GM18873 (cell line): ENCODE measurements at regions not wholly inside any gene's neighbourhood (a gene's known extent, or its start where the extent isn't known, plus 50 kb on each side); places are given as distances from the start of the nearest gene placed in this dataset.
"Not testable (repeated sequence)": the region's sequence is repeated elsewhere in the genome, so short reads cannot be mapped to it uniquely, and the experiment has no call there.

ENCODE experiments used
- ATAC-seq: cut with Tn5 transposase; IDR thresholded peaks from one replicate; pipeline ENCODE4 v1.9.1; 2021; ENCODE audit warnings: mild to moderate bottlenecking, moderate library complexity, moderate number of reproducible peaks; ENCODE audit not compliant: unreplicated experiment, low FRiP score

DNA sequence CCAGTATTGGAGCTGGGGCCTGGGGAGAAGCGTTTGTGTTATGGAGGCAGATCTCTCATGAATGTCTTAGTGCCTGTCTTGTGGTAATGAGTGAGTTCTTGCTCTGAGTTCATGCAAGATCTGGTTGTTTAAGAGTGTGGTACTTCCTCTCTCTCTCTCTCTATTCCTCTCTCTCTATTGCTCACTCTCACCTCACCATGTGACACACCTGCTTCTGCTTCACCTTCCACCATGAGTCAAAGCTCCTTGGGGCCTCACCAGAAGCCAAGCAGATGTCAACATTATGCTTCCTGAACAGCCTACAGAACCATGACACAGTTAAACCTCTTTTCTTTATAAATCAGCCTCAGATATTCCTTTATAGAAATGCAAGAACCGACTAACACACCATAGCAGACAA lies 242.7 kb upstream of the ADRA1B start:
- no peak for ATAC-seq

DNA sequence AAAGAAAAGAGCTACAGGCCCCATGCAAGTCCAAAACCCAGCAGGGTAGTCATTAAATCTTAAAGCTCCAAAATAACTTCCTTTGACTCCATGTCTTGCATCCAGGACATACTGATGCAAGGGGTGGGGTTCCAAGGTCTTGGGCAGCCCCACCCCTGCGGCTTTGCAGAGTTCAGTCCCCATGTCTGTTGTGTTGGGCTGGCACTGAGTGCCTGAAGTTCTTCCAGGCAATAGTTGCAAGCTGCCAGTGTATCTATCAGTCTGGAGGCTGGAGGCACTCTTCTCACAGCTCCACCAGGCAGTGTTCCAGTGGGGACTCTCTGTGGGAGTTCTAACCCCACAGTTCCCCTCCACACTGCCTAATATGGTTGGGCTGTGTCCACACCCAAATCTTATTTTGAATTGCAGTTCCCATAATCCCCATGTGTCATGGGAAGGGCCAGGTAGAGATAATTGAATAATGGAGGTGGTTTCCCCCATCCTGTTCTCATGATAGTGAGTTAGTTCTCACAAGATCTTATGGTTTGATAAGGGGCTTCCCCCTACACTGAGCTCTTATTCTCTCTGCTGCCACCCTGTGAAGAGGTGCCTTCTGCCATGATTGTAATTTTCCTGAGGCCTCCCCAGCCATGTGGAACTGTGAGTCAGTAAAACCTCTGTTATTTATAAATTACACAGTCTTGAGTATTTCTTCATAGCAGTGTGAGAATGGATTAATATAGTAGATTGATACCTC lies 237.5 kb upstream of the ADRA1B start:
- ATAC-seq = no peak

DNA sequence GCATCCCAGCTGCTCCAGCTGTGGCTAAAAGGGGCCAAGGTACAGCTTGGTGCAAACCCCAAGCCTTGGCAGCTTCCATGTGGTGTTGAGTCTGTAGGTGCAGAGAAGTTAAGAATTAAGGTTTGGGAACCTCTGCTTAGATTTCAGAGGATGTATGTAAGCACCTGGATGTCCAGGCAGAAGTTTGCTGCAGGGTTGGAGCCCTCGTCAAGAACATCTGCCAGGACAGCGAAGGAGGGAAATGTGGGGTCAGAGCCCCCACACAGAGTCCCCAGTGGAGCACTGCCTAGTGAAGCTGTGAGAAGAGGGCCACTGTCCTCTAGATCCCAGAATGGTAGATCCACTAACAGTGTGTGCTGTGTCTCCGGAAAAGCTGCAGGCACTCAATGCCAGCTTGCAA lies 236.2 kb upstream of the ADRA1B start:
- no peak for ATAC-seq

DNA sequence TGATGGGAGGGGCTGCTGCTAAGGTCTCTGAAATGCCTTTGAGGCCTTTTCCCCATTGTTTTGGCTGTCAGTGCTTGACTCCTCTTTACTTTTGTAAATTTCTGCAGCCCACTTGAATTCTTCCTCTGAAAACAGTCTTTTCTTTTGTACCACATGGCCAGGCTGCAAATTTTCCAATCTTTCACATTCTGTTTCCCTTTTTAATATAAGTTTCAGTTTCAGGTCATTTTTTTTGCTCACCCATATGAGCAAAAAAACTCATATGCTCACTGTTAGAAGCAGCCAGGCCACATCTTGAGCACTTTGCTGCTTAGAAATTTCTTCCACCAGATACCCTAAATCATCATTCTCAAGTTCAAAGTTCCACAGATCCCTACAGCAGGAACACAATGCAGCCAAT lies 234.6 kb upstream of the ADRA1B start:
- no peak for ATAC-seq

DNA sequence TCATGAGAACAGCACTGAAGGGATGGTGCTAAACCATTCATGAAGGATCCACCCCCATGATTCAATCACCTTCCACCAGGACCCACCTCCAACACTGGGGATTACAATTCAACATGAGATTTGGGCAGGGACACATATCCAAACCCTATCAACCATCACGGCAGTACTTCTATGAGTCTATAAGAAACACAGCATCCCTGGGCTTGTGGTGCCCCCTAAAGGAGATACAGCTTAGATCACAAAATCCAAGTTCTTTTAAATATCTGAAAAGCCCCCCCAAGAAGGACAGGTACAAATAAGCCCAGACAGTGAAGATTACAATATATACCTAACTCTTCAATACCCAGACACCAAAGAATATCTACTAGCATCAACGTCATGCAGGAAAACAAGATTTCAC lies 233.7 kb upstream of the ADRA1B start:
- ATAC-seq = no peak

DNA sequence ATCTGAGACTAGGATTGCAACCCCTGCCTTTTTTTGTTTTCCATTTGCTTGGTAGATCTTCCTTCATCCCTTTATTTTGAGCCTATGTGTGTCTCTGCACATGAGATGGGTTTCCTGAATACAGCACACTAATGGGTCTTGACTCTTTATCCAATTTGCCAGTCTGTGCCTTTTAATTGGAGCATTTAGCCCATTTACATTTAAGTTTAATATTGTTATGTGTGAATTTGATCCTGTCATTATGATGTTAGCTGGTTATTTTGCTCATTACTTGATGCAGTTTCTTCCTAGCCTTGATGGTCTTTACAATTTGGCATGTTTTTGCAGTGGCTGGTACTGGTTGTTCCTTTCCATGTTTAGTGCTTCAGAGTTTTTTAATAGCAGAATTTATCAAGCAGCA lies 228.4 kb upstream of the ADRA1B start:
- ATAC-seq = not testable (repeated sequence)

DNA sequence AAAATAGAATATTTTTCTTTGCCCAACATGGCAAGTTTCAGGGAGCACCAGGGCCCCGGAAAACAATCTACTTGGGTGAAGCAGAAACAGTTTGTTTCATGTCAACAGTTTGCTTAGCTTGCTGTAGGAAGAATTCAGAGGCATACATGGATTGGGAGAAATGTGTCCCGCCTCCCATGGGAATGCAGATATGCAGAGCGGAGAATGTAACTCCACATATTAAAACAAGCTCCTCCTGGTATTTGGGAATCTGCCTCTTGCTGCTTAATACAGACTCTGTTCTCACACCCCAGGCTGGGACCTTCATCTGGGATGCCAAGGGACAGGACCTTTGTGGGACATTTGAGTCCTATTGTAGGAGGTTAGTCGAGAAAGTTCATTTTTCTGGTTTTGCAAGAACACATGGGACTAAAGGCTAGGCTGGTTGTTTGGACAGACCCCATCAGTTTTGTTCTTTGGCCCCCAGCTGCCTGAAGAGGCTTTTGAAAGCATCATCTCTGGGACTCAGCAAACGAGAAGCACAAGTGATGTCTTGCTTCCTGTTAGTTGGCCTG lies 220.5 kb upstream of the ADRA1B start:
- no peak for ATAC-seq

DNA sequence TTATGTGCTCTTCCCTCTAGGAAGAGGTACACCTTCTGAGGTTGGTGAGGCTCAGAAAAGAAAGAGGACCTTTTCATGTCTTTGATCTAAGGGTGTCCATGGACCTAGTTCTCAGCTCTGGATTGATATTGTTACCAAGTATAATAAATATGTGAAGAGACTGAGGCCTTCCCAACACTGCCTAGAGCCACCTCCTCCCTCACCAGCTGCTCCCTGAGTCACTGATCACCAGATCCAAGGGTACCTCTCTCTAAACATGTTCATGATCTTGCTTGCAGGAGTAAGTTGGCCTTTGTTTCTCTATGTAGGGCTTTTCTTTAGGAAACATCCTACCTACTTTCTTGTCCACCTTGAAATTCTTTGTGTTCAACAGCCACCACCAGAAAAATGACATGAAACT lies 218.8 kb upstream of the ADRA1B start:
- ATAC-seq = no peak

DNA sequence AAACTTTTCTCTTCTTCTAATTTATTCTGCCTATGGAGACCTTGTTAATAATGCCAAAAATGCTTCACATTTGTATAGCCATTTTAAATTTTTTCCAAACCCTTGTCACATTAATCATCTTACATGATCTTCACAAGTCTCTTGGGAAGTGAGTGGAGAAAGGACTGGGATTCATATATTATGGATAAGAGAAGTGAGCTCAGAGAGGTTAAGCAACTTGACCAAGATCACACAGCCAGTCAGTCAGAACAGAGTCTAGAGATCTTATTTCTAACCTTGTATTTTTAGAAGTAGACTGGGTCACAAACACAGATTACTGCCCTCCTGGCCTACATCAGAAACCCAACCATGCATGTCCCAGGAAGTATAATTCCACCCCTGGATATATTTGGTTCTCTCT lies 218.0 kb upstream of the ADRA1B start:
- no peak for ATAC-seq

DNA sequence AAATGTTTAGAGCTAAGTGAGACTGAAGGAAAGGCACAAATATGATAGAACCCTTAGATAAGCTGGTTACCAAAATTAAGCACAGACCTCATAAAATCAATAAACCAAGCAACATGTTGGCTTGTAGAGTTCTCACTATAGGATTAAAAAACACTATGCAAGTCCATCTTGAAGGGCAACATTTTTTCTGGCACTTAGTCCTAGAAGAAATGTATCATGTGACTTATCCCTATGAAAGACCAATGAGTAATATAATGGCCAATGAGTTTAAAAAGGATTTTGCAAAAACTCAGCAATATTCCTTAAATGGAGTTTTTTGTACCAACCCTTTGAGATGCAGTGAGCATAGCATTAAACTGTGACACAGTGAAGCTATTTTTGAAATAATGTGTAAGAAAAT lies 216.3 kb upstream of the ADRA1B start:
- ATAC-seq = no peak

DNA sequence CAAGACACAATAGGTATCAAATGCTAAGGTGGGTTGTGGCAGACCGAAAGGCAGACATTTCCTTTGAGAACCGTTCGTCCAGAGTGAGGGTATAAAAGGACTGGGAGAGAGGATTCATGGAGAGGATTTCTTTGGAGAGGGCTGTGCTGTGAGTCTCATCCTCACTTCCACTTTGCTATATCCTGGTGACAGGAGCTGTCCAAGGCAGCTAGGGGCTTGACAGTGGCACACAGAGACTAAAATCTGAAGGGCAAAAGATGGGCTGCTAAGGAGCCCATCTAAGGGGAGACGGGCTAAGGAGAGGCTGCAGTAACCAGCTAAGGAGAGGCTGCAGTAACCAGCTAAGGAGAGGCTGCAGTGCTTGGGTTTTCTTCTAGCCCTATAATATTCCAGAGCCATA lies 214.0 kb upstream of the ADRA1B start:
- ATAC-seq = no peak

DNA sequence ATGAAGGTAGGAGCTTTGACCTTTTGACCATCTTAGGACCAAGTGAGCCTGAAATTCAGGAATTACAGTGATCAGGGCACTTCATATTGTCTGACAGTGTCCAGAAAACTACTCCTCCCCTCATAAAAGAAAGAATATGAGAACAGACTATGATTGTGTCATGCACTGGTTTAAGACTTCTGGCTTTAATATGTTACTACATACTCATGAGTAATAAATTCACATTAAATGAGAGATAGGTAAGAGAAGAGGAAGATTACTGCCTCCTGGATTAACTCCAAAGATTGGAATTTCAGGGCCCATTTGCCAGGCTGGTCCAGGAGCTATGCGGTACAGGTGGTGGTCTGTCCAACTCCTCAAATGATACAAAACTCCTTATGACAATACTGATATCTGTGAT lies 213.5 kb upstream of the ADRA1B start:
- no peak for ATAC-seq

DNA sequence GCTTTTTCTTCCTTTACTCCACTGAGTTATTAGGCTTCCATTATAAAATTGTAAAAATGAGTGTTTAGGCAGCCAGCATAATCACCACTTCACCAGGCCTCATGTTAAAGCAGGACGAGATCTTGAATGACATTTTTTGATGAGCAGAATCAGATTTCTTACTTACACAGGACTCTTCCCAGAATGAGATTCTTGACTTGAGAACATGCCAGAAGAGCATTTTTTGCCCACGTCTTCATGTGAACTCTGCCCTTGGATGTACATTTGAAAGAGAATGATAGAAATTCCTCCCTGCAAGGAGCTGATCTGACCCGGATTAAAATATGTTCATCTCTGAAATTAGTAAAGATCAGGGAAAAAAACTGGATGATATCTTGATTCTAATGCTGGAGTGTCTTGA lies 212.1 kb upstream of the ADRA1B start:
- ATAC-seq = no peak

DNA sequence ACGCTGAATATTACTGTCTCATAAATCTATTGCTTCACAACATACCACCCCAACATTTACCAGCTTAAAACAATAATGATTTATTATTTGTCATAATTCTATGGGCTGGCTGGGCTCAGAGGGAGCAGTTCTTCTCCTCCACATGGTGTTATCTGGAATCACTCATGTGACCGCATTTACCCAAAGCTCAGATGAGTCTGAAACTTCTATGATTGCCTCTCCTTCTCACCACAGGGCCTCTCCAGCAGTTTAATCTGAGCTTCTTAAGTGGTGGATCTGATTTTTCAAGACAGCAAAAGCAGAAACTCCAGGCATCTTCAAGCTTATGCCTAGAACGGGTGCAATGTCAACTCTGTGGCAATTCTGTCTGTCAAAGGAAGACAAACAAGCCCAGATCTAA lies 210.3 kb upstream of the ADRA1B start:
- no peak for ATAC-seq

DNA sequence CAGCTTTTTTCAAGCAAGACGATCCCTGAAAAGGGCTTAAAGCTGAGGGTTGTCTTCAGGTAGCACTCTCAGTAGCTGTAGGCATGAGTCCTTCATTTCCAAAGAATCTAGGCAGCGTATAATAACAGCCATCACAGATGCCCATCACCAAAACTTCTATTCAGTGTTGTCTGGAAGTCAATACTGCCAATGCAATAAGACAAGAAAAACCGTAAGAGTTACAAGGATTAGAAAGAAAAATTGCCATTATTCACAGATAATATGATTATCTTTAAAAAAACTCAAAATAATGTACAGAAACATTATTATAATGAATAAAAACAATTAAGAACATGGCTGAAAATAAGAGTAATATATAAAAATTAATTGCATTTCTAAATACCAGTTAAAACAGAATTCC lies 208.2 kb upstream of the ADRA1B start:
- no peak for ATAC-seq

DNA sequence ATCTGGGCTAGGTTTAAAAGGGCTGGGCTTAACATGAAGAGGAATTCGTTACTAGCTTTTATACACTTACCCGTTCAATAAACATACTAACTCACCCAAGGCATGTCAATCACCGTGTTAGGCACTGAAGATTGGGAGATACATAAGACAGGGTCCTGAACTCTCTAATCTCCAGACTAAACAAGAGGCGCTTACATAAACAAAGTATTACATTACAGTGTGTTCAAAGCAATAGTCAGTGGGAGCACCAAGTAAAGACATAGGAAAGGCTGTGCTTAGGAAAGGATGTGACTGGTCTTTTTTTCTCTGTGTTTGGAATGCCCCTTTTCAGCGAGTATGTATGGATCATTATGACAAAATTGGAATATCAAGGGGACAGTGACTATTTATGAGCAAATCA lies 203.6 kb upstream of the ADRA1B start:
- no peak for ATAC-seq

DNA sequence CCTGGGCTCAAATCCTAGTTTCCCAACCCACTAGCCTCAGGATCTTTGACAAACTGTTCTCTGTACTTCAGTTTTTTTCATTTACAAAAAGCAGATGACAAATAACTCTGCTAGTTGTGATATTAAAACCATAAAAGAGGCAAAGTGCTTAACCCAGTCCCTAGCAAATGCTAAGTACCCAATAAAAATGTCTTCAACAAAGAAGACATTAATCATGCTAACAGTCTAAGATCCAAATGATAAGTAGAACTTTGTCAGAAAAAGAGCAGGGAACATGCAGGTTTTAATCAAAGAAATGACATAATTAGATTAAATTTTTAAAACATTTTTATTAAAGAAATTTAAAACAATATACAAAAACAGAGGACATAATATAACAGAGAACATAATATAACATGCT lies 203.0 kb upstream of the ADRA1B start:
- ATAC-seq = no peak

DNA sequence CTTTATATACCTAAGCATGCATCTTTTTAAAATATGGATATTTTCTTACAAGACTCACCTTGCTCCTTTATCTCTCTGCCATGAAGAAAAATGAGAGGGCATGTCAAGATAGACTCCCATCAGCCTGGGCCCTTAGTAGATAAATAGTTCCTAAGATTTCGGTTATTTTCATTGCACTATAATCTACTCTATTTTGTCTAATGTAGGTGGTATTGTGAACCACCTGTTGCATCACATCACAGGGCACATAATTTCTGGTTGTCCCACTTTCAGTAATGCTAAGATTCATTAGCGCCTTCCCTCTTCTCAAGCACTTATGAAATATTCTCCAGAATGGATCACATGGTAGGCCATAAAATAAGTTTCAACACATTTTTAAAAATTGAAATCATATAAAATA lies 202.5 kb upstream of the ADRA1B start:
- no peak for ATAC-seq

DNA sequence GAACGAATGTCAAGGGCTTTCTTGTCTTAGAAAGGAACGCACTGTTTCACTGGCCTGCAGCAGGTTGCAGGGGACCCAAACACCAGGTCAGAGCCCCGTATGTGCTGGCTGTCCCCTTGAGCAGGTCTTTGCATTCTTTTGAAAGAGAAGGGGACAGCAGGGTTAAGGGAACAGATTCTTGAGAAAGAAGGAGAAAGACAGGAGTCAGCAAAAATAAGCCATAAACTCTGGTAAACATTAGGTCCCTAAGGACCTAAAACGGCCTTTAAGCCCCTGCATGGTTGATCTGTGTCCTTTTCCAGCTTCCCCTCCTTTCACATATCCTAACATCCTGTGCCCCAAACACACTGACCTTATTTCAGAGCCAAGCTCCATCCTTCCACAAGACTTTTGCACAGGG lies 190.8 kb upstream of the ADRA1B start:
- ATAC-seq = no peak

DNA sequence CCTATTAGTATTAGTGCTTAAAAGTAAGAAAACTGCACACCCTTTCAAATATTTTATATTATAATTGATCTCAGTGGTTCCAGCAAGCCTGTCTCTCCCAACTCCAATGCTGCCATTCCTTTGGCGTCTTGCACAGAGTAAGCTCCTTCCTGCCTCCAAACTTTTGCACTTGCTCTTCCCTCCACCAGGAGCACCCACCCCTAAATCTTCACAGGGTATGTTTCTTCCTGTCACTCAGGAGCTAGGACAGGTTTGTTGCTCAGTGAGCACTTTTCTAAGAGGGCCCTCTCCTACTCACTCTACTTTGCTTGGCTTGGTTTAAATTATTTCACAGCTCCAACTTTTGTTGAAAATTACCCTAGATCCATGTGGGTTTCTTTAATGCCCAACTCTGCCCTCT lies 189.1 kb upstream of the ADRA1B start:
- ATAC-seq = no peak

DNA sequence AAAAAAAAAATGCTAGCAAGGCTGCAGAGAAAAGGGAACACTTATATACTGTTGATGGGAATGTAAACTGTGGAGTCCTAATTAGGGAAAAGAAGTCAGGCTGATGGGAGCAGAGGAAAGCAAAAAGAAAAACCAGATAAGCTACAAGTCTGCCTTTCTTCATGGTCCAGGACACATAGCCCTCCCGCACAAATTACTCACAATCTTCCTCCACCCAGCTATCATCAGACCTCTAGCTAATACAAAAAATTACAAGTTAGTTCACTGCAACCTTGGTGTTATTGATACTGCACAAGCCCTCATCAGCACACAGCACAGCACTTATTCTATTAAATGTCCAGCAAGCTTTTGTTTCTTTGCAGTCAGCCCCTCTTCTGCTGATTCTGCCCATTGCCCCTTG lies 186.0 kb upstream of the ADRA1B start:
- ATAC-seq = no peak

DNA sequence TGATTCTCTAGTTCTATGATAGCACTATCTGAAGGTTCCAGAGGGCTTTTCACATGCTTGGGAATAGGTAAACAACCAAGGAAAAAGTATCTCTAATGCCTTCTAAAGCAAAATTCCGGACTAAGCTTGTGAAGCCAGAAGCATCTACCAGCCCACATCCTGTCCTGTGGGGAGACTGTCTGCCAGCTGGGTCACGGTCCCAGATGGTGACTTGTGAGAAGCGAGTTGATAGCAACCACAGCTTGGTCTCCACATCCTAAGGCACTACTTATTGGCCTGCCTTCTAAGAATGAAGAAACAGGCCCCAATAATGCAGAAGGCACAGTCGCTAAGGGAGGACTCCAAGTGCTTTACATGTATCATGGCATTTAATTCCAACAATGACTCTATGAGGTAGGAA lies 184.1 kb upstream of the ADRA1B start:
- no peak for ATAC-seq

DNA sequence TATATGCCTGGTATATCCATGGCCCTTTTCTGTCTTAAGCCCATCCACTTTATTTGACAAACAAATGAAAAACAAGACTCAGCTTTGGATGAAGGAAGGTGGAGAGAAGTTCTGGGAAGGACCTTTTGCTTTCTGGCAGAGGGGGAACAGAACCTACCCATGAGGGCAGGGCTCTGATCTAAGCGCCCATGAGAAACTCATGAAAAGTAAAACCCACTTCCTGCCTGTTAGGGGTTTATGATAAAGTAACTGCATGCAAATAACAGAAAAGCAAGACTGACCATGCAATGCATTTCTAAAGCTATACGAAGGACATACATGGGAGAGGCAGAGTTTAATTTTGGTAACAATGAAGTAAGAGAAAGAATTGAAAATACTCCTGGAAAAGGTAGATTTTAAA lies 181.9 kb upstream of the ADRA1B start:
- ATAC-seq = no peak
